Erythroblast (primary cell): ENCODE measurements at regions not wholly inside any gene's neighbourhood (a gene's known extent, or its start where the extent isn't known, plus 50 kb on each side); places are given as distances from the start of the nearest gene placed in this dataset.

ENCODE experiments used
- GATA1 ChIP-seq: IDR thresholded peaks from 2 replicates; pipeline ENCODE4 v1.6.1; 2011; ENCODE audit warnings: low read depth, mild to moderate bottlenecking, control low read depth, low read length, moderate library complexity
- POLR2A ChIP-seq: IDR thresholded peaks from 2 replicates; pipeline ENCODE4 v1.6.1; 2011; ENCODE audit warnings: mild to moderate bottlenecking, low read length

GRCh38 chr7:46489106-46489505 is 568.0 kb upstream of the IGFBP3 start:
- TF ChIP-seq POLR2A (no peak), GATA1 (no peak)
